Activated CD4-positive, alpha-beta memory T cell treated with anti-CD3 and anti-CD28 coated beads, Interleukin-2, amount 10 ng/mL, durations not matched to agents 7 days and 5 days (primary cell): ENCODE measurements at regions not wholly inside any gene's neighbourhood (a gene's known extent, or its start where the extent isn't known, plus 50 kb on each side); places are given as distances from the start of the nearest gene placed in this dataset.
"Not testable (repeated sequence)": the region's sequence is repeated elsewhere in the genome, so short reads cannot be mapped to it uniquely, and the experiment has no call there.

ENCODE experiments used
- CTCF ChIA-PET: fragments of 350-600 bp; sonication (Branson Sonifier 250); formaldehyde crosslinking; loops from one replicate; lab custom pipeline; 2021; ENCODE audit warnings: antibody characterized with exemption, inconsistent platforms; lab: Charles Lee
- POLR2A ChIA-PET: fragments of 350-600 bp; sonication (Branson Sonifier 250); formaldehyde crosslinking; loops from one replicate; lab custom pipeline; 2021; ENCODE audit warnings: antibody characterized with exemption; lab: Charles Lee
- DNase-seq: peaks from one replicate; pipeline ENCODE4 v3.0.0-alpha.2; 2020
- H3K27ac Mint-ChIP-seq: one replicate; pipeline ENCODE4 v1.8.0; 2021; ENCODE audit warnings: mild to moderate bottlenecking, mixed read lengths
- H3K27me3 Mint-ChIP-seq: one replicate; pipeline ENCODE4 v1.8.0; 2021; ENCODE audit warnings: mixed read lengths
- H3K36me3 Mint-ChIP-seq: one replicate; pipeline ENCODE4 v1.8.0; 2021; ENCODE audit warnings: low read depth, mixed read lengths
- H3K4me1 Mint-ChIP-seq: one replicate; pipeline ENCODE4 v1.8.0; 2021; ENCODE audit warnings: mixed read lengths
- H3K4me3 Mint-ChIP-seq: one replicate; pipeline ENCODE4 v1.8.0; 2021; ENCODE audit warnings: mild to moderate bottlenecking, mixed read lengths
- H3K9me3 Mint-ChIP-seq: one replicate; pipeline ENCODE4 v1.8.0; 2021; ENCODE audit warnings: mixed read lengths

- POLR2A ChIA-PET = interaction anchor here (0.9 to 2.3 kb wide), 9 partner anchors 18 to 150 kb away, joined by 3 to 14 read pairs (median 5); partner anchors contain the start of gene TAB2
- peaks cover 61% of the 10 kb centered on the region for H3K36me3 Mint-ChIP-seq
- peak overlapping the region; percentile 93 for H3K27ac Mint-ChIP-seq
- H3K27me3 Mint-ChIP-seq = no peaks in the 10 kb centered on the region
- CTCF ChIA-PET = interaction anchor here (0.7 to 1.3 kb wide), 2 partner anchors 28 to 152 kb away, joined by 3 to 5 read pairs; no protein-coding TSS in a partner anchor
- DNase-seq = peak; percentile 35
- peak overlapping the region; percentile 72 for H3K4me3 Mint-ChIP-seq
- peaks cover 34% of the 10 kb centered on the region for H3K9me3 Mint-ChIP-seq
- H3K4me1 Mint-ChIP-seq = peaks cover 51% of the 10 kb centered on the region
Observed at GRCh38 chr6:149234051-149234962, 83.2 kb upstream of the TAB2 start.

GRCh38 chr6:149235130-149235561 lies 82.4 kb upstream of the TAB2 start:
- peaks cover 65% of the 10 kb centered on the region for H3K36me3 Mint-ChIP-seq
- no peaks in the 10 kb centered on the region for H3K27me3 Mint-ChIP-seq
- CTCF ChIA-PET = interaction anchor here (0.7 to 1.3 kb wide), 2 partner anchors 27 to 153 kb away, joined by 3 to 5 read pairs; no protein-coding TSS in a partner anchor
- POLR2A ChIA-PET = interaction anchor here (0.9 to 2.3 kb wide), 8 partner anchors 40 to 150 kb away, joined by 3 to 14 read pairs (median 6); partner anchors contain the start of gene TAB2
- DNase-seq = no peak
- H3K4me1 Mint-ChIP-seq = peaks cover 51% of the 10 kb centered on the region
- peaks cover 42% of the 10 kb centered on the region for H3K9me3 Mint-ChIP-seq
- peak overlapping the region; percentile 93 for H3K27ac Mint-ChIP-seq
- H3K4me3 Mint-ChIP-seq = no peak overlapping the region

- ChIA-PET CTCF (no interaction called here), POLR2A (interaction anchor here (1.4 to 1.5 kb wide), 2 partner anchors 21 to 23 kb away, joined by 3 read pairs; no protein-coding TSS in a partner anchor)
- H3K4me1 Mint-ChIP-seq = peaks cover 44% of the 10 kb centered on the region
Observed at GRCh38 chr6:149236589-149236988, 80.9 kb upstream of the TAB2 start.

GRCh38 chr6:149237464-149237863 lies 80.0 kb upstream of the TAB2 start:
- Mint-ChIP-seq H3K4me3 (no peak overlapping the region), H3K27ac (no peak overlapping the region), H3K36me3 (peaks cover 64% of the 10 kb centered on the region), H3K27me3 (no peaks in the 10 kb centered on the region), H3K4me1 (peaks cover 35% of the 10 kb centered on the region), H3K9me3 (peaks cover 50% of the 10 kb centered on the region)
- ChIA-PET CTCF (no interaction called here), POLR2A (interaction anchor here (1.5 kb wide), 2 partner anchors 22 to 80 kb away, joined by 3 to 4 read pairs; partner anchors contain the start of gene TAB2)
- DNase-seq = no peak

More at GRCh38 chr6:149236589-149236988, 80.9 kb upstream of the TAB2 start:
- no peak for DNase-seq
- H3K9me3 Mint-ChIP-seq = peaks cover 48% of the 10 kb centered on the region
- H3K36me3 Mint-ChIP-seq = peaks cover 65% of the 10 kb centered on the region
- no peaks in the 10 kb centered on the region for H3K27me3 Mint-ChIP-seq
- H3K4me3 Mint-ChIP-seq = no peak overlapping the region
- no peak overlapping the region for H3K27ac Mint-ChIP-seq

GRCh38 chr6:149239573-149240209 lies 77.8 kb upstream of the TAB2 start:
- CTCF ChIA-PET = no interaction called here
- POLR2A ChIA-PET = interaction anchor here (1.0 kb wide), 1 partner anchor 144 kb away, joined by 3 read pairs; no protein-coding TSS in a partner anchor
- peaks cover 57% of the 10 kb centered on the region for H3K9me3 Mint-ChIP-seq
- DNase-seq = no peak
- peaks cover 76% of the 10 kb centered on the region for H3K36me3 Mint-ChIP-seq
- no peak overlapping the region for H3K4me3 Mint-ChIP-seq
- peaks cover 13% of the 10 kb centered on the region for H3K4me1 Mint-ChIP-seq
- H3K27me3 Mint-ChIP-seq = no peaks in the 10 kb centered on the region
- H3K27ac Mint-ChIP-seq = no peak overlapping the region

- POLR2A ChIA-PET = interaction anchor here (1.1 kb wide), 1 partner anchor 94 kb away, joined by 4 read pairs; no protein-coding TSS in a partner anchor
Observed at GRCh38 chr6:149242883-149243282, 74.6 kb upstream of the TAB2 start.

GRCh38 chr6:149244105-149244504 lies 73.4 kb upstream of the TAB2 start:
- POLR2A ChIA-PET = no interaction called here
- CTCF ChIA-PET = no interaction called here
- peaks cover 21% of the 10 kb centered on the region for H3K4me1 Mint-ChIP-seq
- DNase-seq = no peak
- H3K27me3 Mint-ChIP-seq = no peaks in the 10 kb centered on the region
- no peak overlapping the region for H3K4me3 Mint-ChIP-seq
- H3K36me3 Mint-ChIP-seq = peaks cover 55% of the 10 kb centered on the region
- H3K9me3 Mint-ChIP-seq = peaks cover 32% of the 10 kb centered on the region
- no peak overlapping the region for H3K27ac Mint-ChIP-seq

More at GRCh38 chr6:149242883-149243282, 74.6 kb upstream of the TAB2 start:
- H3K27me3 Mint-ChIP-seq = no peaks in the 10 kb centered on the region
- H3K27ac Mint-ChIP-seq = no peak overlapping the region
- H3K4me3 Mint-ChIP-seq = no peak overlapping the region
- peaks cover 64% of the 10 kb centered on the region for H3K36me3 Mint-ChIP-seq
- H3K4me1 Mint-ChIP-seq = peaks cover 11% of the 10 kb centered on the region
- CTCF ChIA-PET = no interaction called here
- H3K9me3 Mint-ChIP-seq = peaks cover 43% of the 10 kb centered on the region
- no peak for DNase-seq

- Mint-ChIP-seq H3K36me3 (peaks cover 44% of the 10 kb centered on the region), H3K4me1 (peaks cover 30% of the 10 kb centered on the region), H3K9me3 (peaks cover 12% of the 10 kb centered on the region), H3K4me3 (no peak overlapping the region), H3K27me3 (no peaks in the 10 kb centered on the region), H3K27ac (no peak overlapping the region)
- CTCF ChIA-PET = no interaction called here
- POLR2A ChIA-PET = no interaction called here
- DNase-seq = no peak
Observed at GRCh38 chr6:149246691-149247384, 70.7 kb upstream of the TAB2 start.

- Mint-ChIP-seq H3K36me3 (peaks cover 41% of the 10 kb centered on the region), H3K27me3 (no peaks in the 10 kb centered on the region), H3K4me3 (no peak overlapping the region), H3K4me1 (peaks cover 30% of the 10 kb centered on the region), H3K9me3 (peaks cover 10% of the 10 kb centered on the region), H3K27ac (no peak overlapping the region)
- ChIA-PET CTCF (no interaction called here), POLR2A (no interaction called here)
- no peak for DNase-seq
Observed at GRCh38 chr6:149247385-149247763, 70.1 kb upstream of the TAB2 start.

- H3K4me1 Mint-ChIP-seq = peaks cover 33% of the 10 kb centered on the region
Observed at GRCh38 chr6:149248263-149248662, 69.2 kb upstream of the TAB2 start.

GRCh38 chr6:149248693-149249369 lies 68.7 kb upstream of the TAB2 start:
- Mint-ChIP-seq H3K36me3 (peaks cover 36% of the 10 kb centered on the region), H3K4me3 (peak overlapping the region; percentile 9), H3K27me3 (no peaks in the 10 kb centered on the region), H3K9me3 (peaks cover 9% of the 10 kb centered on the region), H3K27ac (no peak overlapping the region), H3K4me1 (peaks cover 33% of the 10 kb centered on the region)
- POLR2A ChIA-PET = interaction anchor here (1.2 kb wide), 1 partner anchor 32 kb away, joined by 3 read pairs; no protein-coding TSS in a partner anchor
- DNase-seq = peak; percentile 46
- CTCF ChIA-PET = no interaction called here

More at GRCh38 chr6:149248263-149248662, 69.2 kb upstream of the TAB2 start:
- peaks cover 41% of the 10 kb centered on the region for H3K36me3 Mint-ChIP-seq
- H3K4me3 Mint-ChIP-seq, DNase-seq, H3K27me3 Mint-ChIP-seq, CTCF ChIA-PET, H3K27ac Mint-ChIP-seq: not testable (repeated sequence)
- peaks cover 12% of the 10 kb centered on the region for H3K9me3 Mint-ChIP-seq
- POLR2A ChIA-PET = interaction anchor here (1.2 kb wide), 1 partner anchor 32 kb away, joined by 3 read pairs; no protein-coding TSS in a partner anchor
